VCaP (cell line): ENCODE measurements at regions not wholly inside any gene's neighbourhood (a gene's known extent, or its start where the extent isn't known, plus 50 kb on each side); places are given as distances from the start of the nearest gene placed in this dataset.

ENCODE experiments used
- H3K27ac ChIP-seq: fragments of 450-650 bp; 2 replicates; pipeline ENCODE4 v1.5.1; 2017
- CTCF ChIP-seq: fragments of 450-650 bp; conservative IDR thresholded peaks from 2 replicates; pipeline ENCODE4 v1.5.1; 2017; ENCODE audit warnings: mild to moderate bottlenecking, moderate library complexity

GRCh38 chr3:171951597-171951996, 87.8 kb upstream of the FNDC3B start:
- no peak overlapping the region for H3K27ac ChIP-seq
- no peak for TF ChIP-seq CTCF

- no peak overlapping the region for H3K27ac ChIP-seq
Observed at GRCh38 chr3:171953301-171954022, 85.9 kb upstream of the FNDC3B start.

GRCh38 chr3:171954690-171955383, 84.5 kb upstream of the FNDC3B start:
- H3K27ac ChIP-seq: no peak overlapping the region
- TF ChIP-seq CTCF: no peak

More at GRCh38 chr3:171953301-171954022, 85.9 kb upstream of the FNDC3B start:
- TF ChIP-seq CTCF: no peak

GRCh38 chr3:171955598-171955997, 83.8 kb upstream of the FNDC3B start:
- TF ChIP-seq CTCF: no peak

GRCh38 chr3:171956181-171956683, 83.1 kb upstream of the FNDC3B start:
- no peak overlapping the region for H3K27ac ChIP-seq
- TF ChIP-seq CTCF: no peak

More at GRCh38 chr3:171955598-171955997, 83.8 kb upstream of the FNDC3B start:
- no peak overlapping the region for H3K27ac ChIP-seq

- H3K27ac ChIP-seq: no peak overlapping the region
- no peak for TF ChIP-seq CTCF
Observed at GRCh38 chr3:171956705-171957104, 82.7 kb upstream of the FNDC3B start.

GRCh38 chr3:171959532-171960089, 79.8 kb upstream of the FNDC3B start:
- TF ChIP-seq CTCF: no peak
- H3K27ac ChIP-seq: no peak overlapping the region
